Type B pancreatic cell (in vitro differentiated cells): ENCODE measurements at regions not wholly inside any gene's neighbourhood (a gene's known extent, or its start where the extent isn't known, plus 50 kb on each side); places are given as distances from the start of the nearest gene placed in this dataset.

Source experiments
- DNase-seq: peaks from one replicate; pipeline ENCODE4 v3.0.0; 2021; ENCODE audit warnings: mixed read lengths; ENCODE audit not compliant: unreplicated experiment; ENCODE audit errors: extremely low spot score
- H3K27ac Mint-ChIP-seq: 2 replicates; pipeline ENCODE4 v1.8.0; 2021; ENCODE audit warnings: mild to moderate bottlenecking, mixed read lengths
- H3K27me3 Mint-ChIP-seq: 2 replicates; pipeline ENCODE4 v1.8.0; 2021; ENCODE audit warnings: mixed read lengths
- H3K36me3 Mint-ChIP-seq: 2 replicates; pipeline ENCODE4 v1.8.0; 2021; ENCODE audit warnings: mixed read lengths
- H3K4me1 Mint-ChIP-seq: one replicate; pipeline ENCODE4 v1.8.0; 2021; ENCODE audit warnings: mixed read lengths; ENCODE audit not compliant: unreplicated experiment
- H3K4me3 Mint-ChIP-seq: 2 replicates; pipeline ENCODE4 v1.8.0; 2021; ENCODE audit warnings: mild to moderate bottlenecking, mixed read lengths
- H3K9me3 Mint-ChIP-seq: 2 replicates; pipeline ENCODE4 v1.8.0; 2021; ENCODE audit warnings: mixed read lengths
- CTCF ChIP-seq: fragments of 200-600 bp; sonication (generic); conservative IDR thresholded peaks from 2 replicates; pipeline ENCODE4 v1.5.0; 2021; ENCODE audit warnings: antibody characterized with exemption, mild to moderate bottlenecking

- Mint-ChIP-seq H3K4me1 (no peaks in the 10 kb centered on the region), H3K27ac (no peak overlapping the region), H3K4me3 (no peak overlapping the region), H3K27me3 (no peaks in the 10 kb centered on the region), H3K9me3 (peaks cover 4% of the 10 kb centered on the region), H3K36me3 (peaks cover 3% of the 10 kb centered on the region)
- TF ChIP-seq CTCF, result no peak
- DNase-seq, result no peak
Observed at GRCh38 chr13:33692531-33692930, 125.4 kb upstream of the RFC3 start.

GRCh38 chr13:33694546-33694945 is 123.4 kb upstream of the RFC3 start:
- no peak for DNase-seq
- peaks cover 3% of the 10 kb centered on the region for H3K36me3 Mint-ChIP-seq
- H3K27me3 Mint-ChIP-seq, result no peaks in the 10 kb centered on the region
- TF ChIP-seq CTCF, result no peak
- no peaks in the 10 kb centered on the region for H3K4me1 Mint-ChIP-seq
- no peak overlapping the region for H3K27ac Mint-ChIP-seq
- H3K9me3 Mint-ChIP-seq, result peaks cover 4% of the 10 kb centered on the region
- no peak overlapping the region for H3K4me3 Mint-ChIP-seq

- H3K4me1 Mint-ChIP-seq, result no peaks in the 10 kb centered on the region
- no peaks in the 10 kb centered on the region for H3K27me3 Mint-ChIP-seq
- peaks cover 4% of the 10 kb centered on the region for H3K9me3 Mint-ChIP-seq
- no peak for DNase-seq
- no peak for TF ChIP-seq CTCF
- H3K27ac Mint-ChIP-seq, result no peak overlapping the region
- no peak overlapping the region for H3K4me3 Mint-ChIP-seq
- peaks cover 3% of the 10 kb centered on the region for H3K36me3 Mint-ChIP-seq
Observed at GRCh38 chr13:33696530-33696929, 121.4 kb upstream of the RFC3 start.

- H3K9me3 Mint-ChIP-seq, result peaks cover 4% of the 10 kb centered on the region
- peaks cover 3% of the 10 kb centered on the region for H3K36me3 Mint-ChIP-seq
- no peak overlapping the region for H3K4me3 Mint-ChIP-seq
- H3K27ac Mint-ChIP-seq, result no peak overlapping the region
- no peak for TF ChIP-seq CTCF
- DNase-seq, result no peak
- H3K4me1 Mint-ChIP-seq, result no peaks in the 10 kb centered on the region
- H3K27me3 Mint-ChIP-seq, result no peaks in the 10 kb centered on the region
Observed at GRCh38 chr13:33697926-33698325, 120.0 kb upstream of the RFC3 start.

GRCh38 chr13:33707449-33707848 is 110.5 kb upstream of the RFC3 start:
- no peak overlapping the region for H3K4me3 Mint-ChIP-seq
- peaks cover 7% of the 10 kb centered on the region for H3K9me3 Mint-ChIP-seq
- H3K27me3 Mint-ChIP-seq, result no peaks in the 10 kb centered on the region
- TF ChIP-seq CTCF, result no peak
- H3K27ac Mint-ChIP-seq, result no peak overlapping the region
- peaks cover 4% of the 10 kb centered on the region for H3K4me1 Mint-ChIP-seq
- H3K36me3 Mint-ChIP-seq, result no peaks in the 10 kb centered on the region
- DNase-seq, result no peak

GRCh38 chr13:33710924-33711323 is 107.0 kb upstream of the RFC3 start:
- Mint-ChIP-seq H3K9me3 (no peaks in the 10 kb centered on the region), H3K27ac (no peak overlapping the region), H3K4me3 (no peak overlapping the region), H3K27me3 (no peaks in the 10 kb centered on the region), H3K4me1 (peaks cover 4% of the 10 kb centered on the region), H3K36me3 (no peaks in the 10 kb centered on the region)
- TF ChIP-seq CTCF, result no peak
- DNase-seq, result no peak
